ENCODE measurements at regions not wholly inside any gene's neighbourhood (a gene's known extent, or its start where the extent isn't known, plus 50 kb on each side); places are given as distances from the start of the nearest gene placed in this dataset.
"Not testable (repeated sequence)": the region's sequence is repeated elsewhere in the genome, so short reads cannot be mapped to it uniquely, and the experiment has no call there.

DNA sequence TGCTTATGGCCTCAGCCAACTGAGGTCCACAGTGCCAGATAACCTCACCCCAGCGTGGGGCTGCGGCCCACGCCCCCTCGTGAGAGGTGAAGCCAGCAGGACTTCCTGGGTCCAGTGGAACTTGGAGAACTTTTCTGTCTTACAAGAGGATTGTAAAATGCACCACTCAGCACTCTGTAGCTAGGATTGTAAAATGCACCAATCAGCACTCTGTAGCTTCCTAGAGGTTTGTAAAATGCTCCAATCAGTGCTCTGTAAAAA lies 109.1 kb downstream of the AKAP11 start:
- TF ChIP-seq GLIS3 (CRISPR knock-in tag; IDR thresholded peaks at IDR 0.05) (no peak), SNAI2 (CRISPR knock-in tag; IDR thresholded peaks at IDR 0.05) (no peak), ZFP30 (CRISPR knock-in tag; IDR thresholded peaks at IDR 0.05) (no peak), ISL1 (CRISPR knock-in tag; IDR thresholded peaks at IDR 0.05) (no peak)
- TF ChIP-seq, protein P1, sequence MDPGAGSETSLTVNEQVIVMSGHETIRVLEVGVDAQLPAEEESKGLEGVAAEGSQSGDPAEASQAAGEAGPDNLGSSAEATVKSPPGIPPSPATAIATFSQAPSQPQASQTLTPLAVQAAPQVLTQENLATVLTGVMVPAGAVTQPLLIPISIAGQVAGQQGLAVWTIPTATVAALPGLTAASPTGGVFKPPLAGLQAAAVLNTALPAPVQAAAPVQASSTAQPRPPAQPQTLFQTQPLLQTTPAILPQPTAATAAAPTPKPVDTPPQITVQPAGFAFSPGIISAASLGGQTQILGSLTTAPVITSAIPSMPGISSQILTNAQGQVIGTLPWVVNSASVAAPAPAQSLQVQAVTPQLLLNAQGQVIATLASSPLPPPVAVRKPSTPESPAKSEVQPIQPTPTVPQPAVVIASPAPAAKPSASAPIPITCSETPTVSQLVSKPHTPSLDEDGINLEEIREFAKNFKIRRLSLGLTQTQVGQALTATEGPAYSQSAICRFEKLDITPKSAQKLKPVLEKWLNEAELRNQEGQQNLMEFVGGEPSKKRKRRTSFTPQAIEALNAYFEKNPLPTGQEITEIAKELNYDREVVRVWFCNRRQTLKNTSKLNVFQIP (CRISPR knock-in tag; IDR thresholded peaks at IDR 0.05; ENCODE audit: borderline replicate concordance, low read depth), result no peak
- TF ChIP-seq, protein P2, sequence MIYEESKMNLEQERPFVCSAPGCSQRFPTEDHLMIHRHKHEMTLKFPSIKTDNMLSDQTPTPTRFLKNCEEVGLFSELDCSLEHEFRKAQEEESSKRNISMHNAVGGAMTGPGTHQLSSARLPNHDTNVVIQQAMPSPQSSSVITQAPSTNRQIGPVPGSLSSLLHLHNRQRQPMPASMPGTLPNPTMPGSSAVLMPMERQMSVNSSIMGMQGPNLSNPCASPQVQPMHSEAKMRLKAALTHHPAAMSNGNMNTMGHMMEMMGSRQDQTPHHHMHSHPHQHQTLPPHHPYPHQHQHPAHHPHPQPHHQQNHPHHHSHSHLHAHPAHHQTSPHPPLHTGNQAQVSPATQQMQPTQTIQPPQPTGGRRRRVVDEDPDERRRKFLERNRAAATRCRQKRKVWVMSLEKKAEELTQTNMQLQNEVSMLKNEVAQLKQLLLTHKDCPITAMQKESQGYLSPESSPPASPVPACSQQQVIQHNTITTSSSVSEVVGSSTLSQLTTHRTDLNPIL (CRISPR knock-in tag; IDR thresholded peaks at IDR 0.05; ENCODE audit: low read depth), result no peak
- no peak for ATAC-seq

DNA sequence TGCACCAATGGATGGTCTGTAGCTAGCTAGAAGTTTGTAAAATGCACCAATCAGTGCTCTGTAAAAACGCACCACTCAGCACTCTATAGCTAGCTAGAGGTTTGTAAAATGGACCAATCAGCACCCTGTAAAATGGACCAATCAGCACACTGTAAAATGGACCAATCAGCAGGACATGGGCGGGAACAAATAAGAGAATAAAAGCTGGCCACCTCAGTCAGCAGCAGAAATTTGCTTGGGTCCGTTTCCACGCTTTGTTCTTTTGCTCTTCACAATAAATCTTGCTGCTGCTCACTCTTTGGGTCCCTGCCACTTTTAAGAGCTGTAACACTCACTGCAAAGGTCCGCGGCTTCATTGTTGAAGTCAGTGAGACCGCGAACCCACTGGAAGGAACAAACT lies 109.5 kb downstream of the AKAP11 start:
- not testable (repeated sequence) for ATAC-seq

DNA sequence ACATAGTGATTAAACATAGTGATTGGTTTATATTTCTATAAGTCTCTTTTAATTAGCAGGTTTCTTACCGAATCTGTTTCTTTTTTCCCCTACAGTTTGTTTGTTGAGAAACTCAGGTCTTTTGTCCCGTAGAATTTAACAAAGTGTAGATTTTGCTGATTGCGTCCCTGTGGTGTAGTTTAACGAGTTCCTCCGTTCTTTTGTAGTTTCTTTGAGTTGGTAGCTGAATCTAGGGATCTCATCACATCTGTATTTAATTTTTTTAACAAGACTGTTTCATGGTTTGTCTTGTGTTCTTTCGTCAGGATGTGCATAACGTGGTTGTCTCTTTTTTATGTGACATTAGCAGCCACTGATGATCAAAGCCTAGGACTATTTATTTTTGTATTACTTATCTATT lies 111.1 kb downstream of the AKAP11 start:
- ATAC-seq, result no peak

DNA sequence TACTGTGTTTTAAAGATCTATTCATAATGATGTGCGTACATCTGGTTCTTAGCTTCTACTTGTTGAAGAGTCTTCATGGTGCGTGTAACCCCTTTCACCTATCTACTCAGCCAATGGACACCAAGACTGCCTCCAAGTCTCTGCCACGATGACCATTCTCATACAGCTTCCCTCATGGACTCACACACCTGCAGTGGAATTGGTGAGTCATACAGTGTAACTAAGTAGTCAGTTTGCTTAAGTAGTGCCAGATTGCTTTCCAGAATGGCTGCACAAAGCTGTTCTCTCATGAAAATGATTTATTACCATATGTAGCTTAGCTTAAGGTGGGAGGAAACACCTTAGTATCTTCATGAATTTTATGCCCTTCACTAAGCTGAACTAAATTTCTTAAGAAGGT lies 112.3 kb downstream of the AKAP11 start:
- no peak for ATAC-seq
- TF ChIP-seq ZC3H10 (CRISPR knock-in tag; IDR thresholded peaks at IDR 0.05) (no peak), TSHZ2 (CRISPR knock-in tag; IDR thresholded peaks at IDR 0.05) (no peak), CSDC2 (CRISPR knock-in tag; IDR thresholded peaks at IDR 0.05) (no peak), ARNTL (CRISPR knock-in tag; IDR thresholded peaks at IDR 0.05; ENCODE audit: borderline replicate concordance, low read depth) (no peak), OSR1 (CRISPR knock-in tag; IDR thresholded peaks at IDR 0.05) (no peak), ZNF70 (CRISPR knock-in tag; IDR thresholded peaks at IDR 0.05) (no peak), SNAI2 (CRISPR knock-in tag; IDR thresholded peaks at IDR 0.05) (no peak), GLIS3 (CRISPR knock-in tag; IDR thresholded peaks at IDR 0.05) (no peak), RARB (CRISPR knock-in tag; IDR thresholded peaks at IDR 0.05) (no peak)
- TF ChIP-seq, protein P1 (CRISPR knock-in tag; IDR thresholded peaks at IDR 0.05; ENCODE audit: borderline replicate concordance, low read depth), result no peak
- TF ChIP-seq, protein P2 (CRISPR knock-in tag; IDR thresholded peaks at IDR 0.05; ENCODE audit: low read depth), result no peak

More for the DNA sequence above, 111.1 kb downstream of the AKAP11 start:
- TF ChIP-seq ZFP3 (CRISPR knock-in tag; IDR thresholded peaks at IDR 0.05) (no peak), ZNF70 (CRISPR knock-in tag; IDR thresholded peaks at IDR 0.05) (no peak), TOX (CRISPR knock-in tag; IDR thresholded peaks at IDR 0.05; ENCODE audit: borderline replicate concordance) (no peak), PPARA (CRISPR knock-in tag; IDR thresholded peaks at IDR 0.05; ENCODE audit: borderline replicate concordance) (no peak), TCF4 (CRISPR knock-in tag; IDR thresholded peaks at IDR 0.05; ENCODE audit: borderline replicate concordance) (no peak), RARB (CRISPR knock-in tag; IDR thresholded peaks at IDR 0.05) (no peak), ISL1 (CRISPR knock-in tag; IDR thresholded peaks at IDR 0.05) (no peak), SNAI2 (CRISPR knock-in tag; IDR thresholded peaks at IDR 0.05) (no peak), TSHZ2 (CRISPR knock-in tag; IDR thresholded peaks at IDR 0.05) (no peak), BACH2 (CRISPR knock-in tag; IDR thresholded peaks at IDR 0.05; ENCODE audit: borderline replicate concordance) (no peak), ZNF565 (CRISPR knock-in tag; conservative IDR thresholded peaks at IDR 0.05; ENCODE audit: low read depth) (no peak), ZFP30 (CRISPR knock-in tag; IDR thresholded peaks at IDR 0.05) (no peak), GLIS3 (CRISPR knock-in tag; IDR thresholded peaks at IDR 0.05) (no peak), ESRRG (CRISPR knock-in tag; IDR thresholded peaks at IDR 0.05) (no peak), ZNF8 (CRISPR knock-in tag; IDR thresholded peaks at IDR 0.05) (no peak)
- TF ChIP-seq, protein P3, sequence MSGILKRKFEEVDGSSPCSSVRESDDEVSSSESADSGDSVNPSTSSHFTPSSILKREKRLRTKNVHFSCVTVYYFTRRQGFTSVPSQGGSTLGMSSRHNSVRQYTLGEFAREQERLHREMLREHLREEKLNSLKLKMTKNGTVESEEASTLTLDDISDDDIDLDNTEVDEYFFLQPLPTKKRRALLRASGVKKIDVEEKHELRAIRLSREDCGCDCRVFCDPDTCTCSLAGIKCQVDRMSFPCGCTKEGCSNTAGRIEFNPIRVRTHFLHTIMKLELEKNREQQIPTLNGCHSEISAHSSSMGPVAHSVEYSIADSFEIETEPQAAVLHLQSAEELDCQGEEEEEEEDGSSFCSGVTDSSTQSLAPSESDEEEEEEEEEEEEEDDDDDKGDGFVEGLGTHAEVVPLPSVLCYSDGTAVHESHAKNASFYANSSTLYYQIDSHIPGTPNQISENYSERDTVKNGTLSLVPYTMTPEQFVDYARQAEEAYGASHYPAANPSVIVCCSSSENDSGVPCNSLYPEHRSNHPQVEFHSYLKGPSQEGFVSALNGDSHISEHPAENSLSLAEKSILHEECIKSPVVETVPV (CRISPR knock-in tag; IDR thresholded peaks at IDR 0.05), result no peak

Data from SK-N-SH treated with all-trans-retinoic acid at 6 μM for 48 hours (cell line).